ENCODE measurements at regions not wholly inside any gene's neighbourhood (a gene's known extent, or its start where the extent isn't known, plus 50 kb on each side); places are given as distances from the start of the nearest gene placed in this dataset.

DNA sequence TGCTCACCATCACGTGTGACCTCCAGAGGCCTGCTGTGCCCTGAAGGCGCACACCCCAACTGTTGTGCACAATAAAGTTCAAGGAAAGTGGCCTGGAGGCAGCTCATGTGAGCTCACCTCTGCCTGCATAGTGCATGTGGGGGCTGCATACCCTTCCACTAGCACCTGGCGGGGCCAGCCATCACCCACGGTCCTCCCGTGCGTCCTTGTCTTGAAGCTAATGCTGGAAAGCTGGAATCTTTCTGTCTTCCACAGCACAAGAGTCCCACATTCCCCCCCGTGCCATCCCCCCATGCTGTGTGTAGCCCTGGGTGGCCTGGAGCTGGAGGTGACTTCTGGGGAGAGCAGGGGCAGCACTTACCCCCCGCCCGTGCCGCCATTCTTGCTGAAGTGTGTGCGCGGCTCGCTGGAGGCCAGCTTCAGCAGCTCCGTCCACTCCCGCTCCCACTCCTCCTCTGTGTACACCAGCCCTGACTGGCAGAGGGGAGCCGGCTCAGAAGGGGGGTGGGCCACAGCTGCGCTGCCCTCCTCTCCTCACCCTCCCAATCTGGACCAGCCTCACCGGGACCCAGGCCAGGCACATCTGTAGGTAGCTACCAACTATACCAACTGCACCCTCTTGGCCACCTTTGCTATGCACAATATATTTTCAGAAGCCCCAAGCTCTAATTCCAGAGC is 199.5 kb downstream of the KLF13 start:
- no peak for TF ChIP-seq POLR2AphosphoS5 (IDR thresholded peaks at IDR 0.05; ENCODE audit: borderline replicate concordance, low read depth, low read length)
- no peak for TF ChIP-seq FOXP2 (optimal IDR thresholded peaks at IDR 0.05; ENCODE audit: control extremely low read depth, extremely low read length, insufficient read depth)
- TF ChIP-seq EZH2 (IDR thresholded peaks at IDR 0.05), result no peak
- no peak overlapping the region for H3K27ac ChIP-seq
- no peak overlapping the region for H3K4me3 ChIP-seq
- H3K36me3 ChIP-seq (ENCODE audit: insufficient read depth, low read length), result no peaks in the 10 kb centered on the region
- H3K9me3 ChIP-seq (ENCODE audit: low read depth, low read length), result no peaks in the 10 kb centered on the region
- H3K9ac ChIP-seq (ENCODE audit: insufficient read length), result no peak overlapping the region
- DNase-seq (ENCODE audit: low read depth, low spot score), result no peak

DNA sequence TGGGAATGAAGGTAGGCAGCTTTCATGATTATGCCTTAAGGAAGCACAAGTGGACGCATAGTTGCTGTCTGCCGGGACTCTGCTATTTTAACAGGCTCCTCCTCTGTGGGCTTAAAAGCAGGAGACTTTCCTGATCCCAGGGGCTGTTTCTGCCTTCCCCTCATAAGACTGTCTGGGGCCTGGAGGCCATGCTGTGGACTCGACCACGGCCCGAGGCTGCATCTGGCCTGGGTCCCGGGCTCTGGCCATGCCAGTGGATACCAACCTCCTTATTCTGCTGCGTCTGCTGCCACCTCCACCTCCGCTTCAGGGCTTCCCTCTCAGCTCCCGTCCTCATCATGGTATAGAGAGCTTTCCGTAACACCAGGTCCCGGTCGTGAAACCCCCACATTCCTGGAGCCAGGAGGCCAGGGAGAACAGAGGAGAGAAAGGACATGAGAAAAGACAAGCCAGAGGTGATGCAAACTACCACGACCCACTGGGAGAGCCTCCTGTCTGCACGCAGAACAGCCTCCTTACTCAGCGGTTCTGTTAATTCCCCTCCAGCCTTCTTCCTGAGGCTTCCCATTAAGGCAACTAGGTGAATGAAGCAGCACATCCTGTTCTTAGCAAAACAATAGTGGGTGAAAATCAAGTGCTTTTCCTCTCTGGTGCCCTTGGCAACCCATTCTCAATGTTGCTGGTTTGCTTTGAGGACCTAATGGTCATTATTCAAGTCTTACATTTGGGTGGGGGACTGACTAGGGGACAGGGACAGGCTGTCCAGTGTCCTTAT is 200.5 kb downstream of the KLF13 start:
- H3K27ac ChIP-seq, result no peak overlapping the region
- no peaks in the 10 kb centered on the region for H3K9me3 ChIP-seq (ENCODE audit: low read depth, low read length)
- H3K9ac ChIP-seq (ENCODE audit: insufficient read length), result no peak overlapping the region
- no peaks in the 10 kb centered on the region for H3K36me3 ChIP-seq (ENCODE audit: insufficient read depth, low read length)
- DNase-seq (ENCODE audit: low read depth, low spot score), result no peak
- H3K4me3 ChIP-seq, result no peak overlapping the region
- TF ChIP-seq POLR2AphosphoS5 (IDR thresholded peaks at IDR 0.05; ENCODE audit: borderline replicate concordance, low read depth, low read length) (no peak), EZH2 (IDR thresholded peaks at IDR 0.05) (no peak), FOXP2 (optimal IDR thresholded peaks at IDR 0.05; ENCODE audit: control extremely low read depth, extremely low read length, insufficient read depth) (no peak)

GRCh38 chr15:31528846-31529245 is 202.2 kb downstream of the KLF13 start:
- no peaks in the 10 kb centered on the region for H3K9me3 ChIP-seq (ENCODE audit: low read depth, low read length)
- H3K9ac ChIP-seq (ENCODE audit: insufficient read length), result no peak overlapping the region
- H3K27ac ChIP-seq, result no peak overlapping the region
- H3K36me3 ChIP-seq (ENCODE audit: insufficient read depth, low read length), result no peaks in the 10 kb centered on the region
- DNase-seq (ENCODE audit: low read depth, low spot score), result no peak
- H3K4me3 ChIP-seq, result no peak overlapping the region
- TF ChIP-seq POLR2AphosphoS5 (IDR thresholded peaks at IDR 0.05; ENCODE audit: borderline replicate concordance, low read depth, low read length) (no peak), FOXP2 (optimal IDR thresholded peaks at IDR 0.05; ENCODE audit: control extremely low read depth, extremely low read length, insufficient read depth) (no peak), EZH2 (IDR thresholded peaks at IDR 0.05) (no peak)

- TF ChIP-seq POLR2AphosphoS5 (IDR thresholded peaks at IDR 0.05; ENCODE audit: borderline replicate concordance, low read depth, low read length) (no peak), FOXP2 (optimal IDR thresholded peaks at IDR 0.05; ENCODE audit: control extremely low read depth, extremely low read length, insufficient read depth) (no peak), EZH2 (IDR thresholded peaks at IDR 0.05) (no peak)
- Histone ChIP-seq H3K9me3 (ENCODE audit: low read depth, low read length) (no peaks in the 10 kb centered on the region), H3K9ac (ENCODE audit: insufficient read length) (no peak overlapping the region), H3K4me3 (no peak overlapping the region), H3K27ac (no peak overlapping the region), H3K36me3 (ENCODE audit: insufficient read depth, low read length) (no peaks in the 10 kb centered on the region)
- no peak for DNase-seq (ENCODE audit: low read depth, low spot score)
These were observed 211.3 kb downstream of the KLF13 start for GRCh38 chr15:31537770-31538592.

GRCh38 chr15:31540633-31541032 is 214.0 kb downstream of the KLF13 start:
- no peaks in the 10 kb centered on the region for H3K36me3 ChIP-seq (ENCODE audit: insufficient read depth, low read length)
- DNase-seq (ENCODE audit: low read depth, low spot score), result no peak
- H3K4me3 ChIP-seq, result no peak overlapping the region
- no peaks in the 10 kb centered on the region for H3K9me3 ChIP-seq (ENCODE audit: low read depth, low read length)
- H3K9ac ChIP-seq (ENCODE audit: insufficient read length), result no peak overlapping the region
- no peak overlapping the region for H3K27ac ChIP-seq
- TF ChIP-seq EZH2 (IDR thresholded peaks at IDR 0.05) (no peak), FOXP2 (optimal IDR thresholded peaks at IDR 0.05; ENCODE audit: control extremely low read depth, extremely low read length, insufficient read depth) (no peak), POLR2AphosphoS5 (IDR thresholded peaks at IDR 0.05; ENCODE audit: borderline replicate concordance, low read depth, low read length) (no peak)

DNA sequence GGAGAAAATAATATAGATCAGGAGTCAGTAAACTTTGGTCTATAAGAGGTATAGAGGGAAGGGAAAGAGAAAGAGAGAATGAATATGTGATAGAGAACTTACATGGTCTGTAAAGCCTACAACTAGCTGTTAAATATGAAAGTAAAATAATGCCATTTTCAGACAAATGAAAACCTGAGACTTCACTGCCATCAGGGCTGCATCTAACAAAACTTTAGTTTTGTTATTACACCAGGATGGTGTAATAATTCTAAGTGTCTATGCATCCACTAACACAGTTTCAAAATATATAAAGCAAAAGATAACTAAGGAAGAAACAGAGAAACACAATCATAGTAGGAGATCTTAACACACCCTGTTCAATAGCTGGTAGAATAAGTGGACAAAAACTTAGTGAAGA is 217.7 kb downstream of the KLF13 start:
- no peaks in the 10 kb centered on the region for H3K9me3 ChIP-seq (ENCODE audit: low read depth, low read length)
- TF ChIP-seq EZH2 (IDR thresholded peaks at IDR 0.05) (no peak), FOXP2 (optimal IDR thresholded peaks at IDR 0.05; ENCODE audit: control extremely low read depth, extremely low read length, insufficient read depth) (no peak), POLR2AphosphoS5 (IDR thresholded peaks at IDR 0.05; ENCODE audit: borderline replicate concordance, low read depth, low read length) (no peak)
- no peaks in the 10 kb centered on the region for H3K36me3 ChIP-seq (ENCODE audit: insufficient read depth, low read length)
- no peak overlapping the region for H3K4me3 ChIP-seq
- no peak overlapping the region for H3K9ac ChIP-seq (ENCODE audit: insufficient read length)
- DNase-seq (ENCODE audit: low read depth, low spot score), result no peak
- H3K27ac ChIP-seq, result no peak overlapping the region

- Histone ChIP-seq H3K27ac (no peak overlapping the region), H3K9ac (ENCODE audit: insufficient read length) (no peak overlapping the region), H3K36me3 (ENCODE audit: insufficient read depth, low read length) (no peaks in the 10 kb centered on the region), H3K9me3 (ENCODE audit: low read depth, low read length) (no peaks in the 10 kb centered on the region), H3K4me3 (no peak overlapping the region)
- DNase-seq (ENCODE audit: low read depth, low spot score), result no peak
- TF ChIP-seq EZH2 (IDR thresholded peaks at IDR 0.05) (no peak), FOXP2 (optimal IDR thresholded peaks at IDR 0.05; ENCODE audit: control extremely low read depth, extremely low read length, insufficient read depth) (no peak), POLR2AphosphoS5 (IDR thresholded peaks at IDR 0.05; ENCODE audit: borderline replicate concordance, low read depth, low read length) (no peak)
These were observed 218.6 kb downstream of the KLF13 start for GRCh38 chr15:31545257-31545656.
